ENCODE measurements at regions not wholly inside any gene's neighbourhood (a gene's known extent, or its start where the extent isn't known, plus 50 kb on each side); places are given as distances from the start of the nearest gene placed in this dataset.

GRCh38 chr3:55322638-55323037 lies 164.5 kb downstream of the WNT5A start:
- no peak for TF ChIP-seq POLR2A (IDR thresholded peaks at IDR 0.05)
- TF ChIP-seq CTCF (IDR thresholded peaks at IDR 0.05), result no peak
- TF ChIP-seq POLR2AphosphoS5 (IDR thresholded peaks at IDR 0.05), result no peak
